GM19099 (cell line): ENCODE measurements at regions not wholly inside any gene's neighbourhood (a gene's known extent, or its start where the extent isn't known, plus 50 kb on each side); places are given as distances from the start of the nearest gene placed in this dataset.

Experiments
- POLR2A ChIP-seq: IDR thresholded peaks from 3 replicates; pipeline ENCODE4 v1.6.1; 2011; ENCODE audit warnings: low read depth; ENCODE audit not compliant: insufficient read length; ENCODE audit errors: extremely low read depth

DNA sequence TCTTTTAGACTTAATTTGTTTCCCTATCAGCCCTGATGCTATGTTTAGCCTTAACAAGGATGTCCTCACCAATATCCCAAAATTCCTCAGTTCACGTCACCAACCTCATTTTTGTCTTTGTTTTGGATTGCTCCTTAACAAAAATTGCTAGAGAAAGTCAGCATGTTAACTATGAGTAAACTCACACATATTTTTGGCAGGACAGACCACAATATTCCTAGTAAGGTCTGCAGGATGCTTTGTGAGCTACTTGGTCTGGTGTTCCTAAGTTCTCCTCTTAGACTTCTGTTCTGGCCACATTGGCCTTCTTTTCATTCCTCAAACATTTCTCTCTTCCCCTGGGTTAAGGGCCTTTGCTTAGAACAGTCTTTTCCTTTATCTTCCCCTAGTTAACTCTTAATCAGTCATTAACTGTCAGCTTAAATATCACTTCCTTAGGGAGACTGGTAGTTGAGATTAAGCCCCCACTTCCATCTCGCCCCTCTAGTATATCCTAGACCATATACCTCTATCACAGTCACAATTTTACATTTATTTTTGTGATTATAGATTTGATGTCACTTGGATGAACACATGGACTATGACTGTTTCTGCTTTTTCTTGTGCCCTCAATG is 116.2 kb downstream of the ADCYAP1 start:
- no peak for TF ChIP-seq POLR2A

- TF ChIP-seq POLR2A: no peak
Measured at GRCh38 chr18:1026930-1027329, 122.3 kb downstream of the ADCYAP1 start.

DNA sequence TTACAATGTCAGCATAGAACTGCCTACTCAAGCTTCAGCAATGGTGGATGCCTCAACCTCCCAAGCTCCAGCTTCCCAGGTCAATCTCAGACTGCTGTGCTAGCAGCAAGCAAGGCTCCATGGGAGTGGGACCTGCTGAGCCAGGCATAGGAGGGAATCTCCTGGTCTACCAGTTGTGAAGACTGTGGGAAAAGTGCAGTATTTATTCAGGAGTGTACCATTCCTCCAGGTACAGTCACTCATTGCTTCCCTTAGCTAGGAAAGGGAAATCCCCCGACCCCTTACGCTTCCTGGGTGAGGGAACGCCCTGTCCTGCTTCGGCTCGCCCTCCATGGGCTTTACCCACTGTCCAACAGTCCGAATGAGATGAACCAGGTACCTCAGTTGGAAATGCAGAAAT is 130.3 kb downstream of the ADCYAP1 start:
- TF ChIP-seq POLR2A: no peak

- no peak for TF ChIP-seq POLR2A
Measured at GRCh38 chr18:1036926-1037325, 132.3 kb downstream of the ADCYAP1 start.

- no peak for TF ChIP-seq POLR2A
Measured at GRCh38 chr18:1037776-1038175, 133.1 kb downstream of the ADCYAP1 start.

DNA sequence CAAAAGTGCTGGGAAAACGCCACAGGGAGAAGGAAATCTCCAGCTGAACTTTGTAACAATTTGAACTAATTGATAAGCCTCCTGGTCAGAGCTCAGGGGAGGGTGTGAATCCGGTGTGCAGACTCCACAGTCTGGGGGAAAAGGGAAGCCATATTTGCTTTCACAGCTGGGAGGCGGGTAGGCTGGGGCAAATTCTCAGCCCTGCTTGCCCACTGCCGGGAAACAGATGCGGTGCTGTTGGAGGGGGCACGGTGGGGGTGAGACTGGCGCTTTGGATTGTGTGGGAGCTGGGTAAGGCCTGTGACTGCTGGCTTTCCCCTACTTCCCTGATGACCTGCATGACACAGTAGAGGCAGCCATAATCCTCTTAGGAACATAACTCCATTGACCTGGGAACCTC is 134.8 kb downstream of the ADCYAP1 start:
- TF ChIP-seq POLR2A: no peak

- TF ChIP-seq POLR2A: no peak
Measured at GRCh38 chr18:1045658-1046057, 141.0 kb downstream of the ADCYAP1 start.

GRCh38 chr18:1047406-1047805 is 142.7 kb downstream of the ADCYAP1 start:
- TF ChIP-seq POLR2A: no peak

DNA sequence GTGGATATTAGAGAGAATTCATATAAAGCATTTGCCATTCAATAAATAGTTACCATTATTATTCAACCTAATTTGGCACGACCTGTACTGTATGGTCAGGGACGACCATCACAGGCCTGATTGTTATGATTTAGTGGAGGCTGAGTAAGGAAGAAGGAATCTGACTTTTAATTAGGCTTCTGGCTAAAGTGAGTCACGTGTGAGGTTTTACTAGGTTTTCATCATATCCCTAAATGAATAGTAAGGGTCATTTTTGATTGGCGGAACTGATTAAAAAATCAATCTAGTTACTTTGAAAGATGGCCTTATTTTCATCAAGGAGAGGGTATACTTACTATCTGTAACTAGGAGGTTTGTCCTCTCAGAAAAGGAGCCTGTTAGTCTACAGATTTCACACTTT is 143.4 kb downstream of the ADCYAP1 start:
- no peak for TF ChIP-seq POLR2A

- TF ChIP-seq POLR2A: no peak
Measured at GRCh38 chr18:1049173-1049572, 144.5 kb downstream of the ADCYAP1 start.

GRCh38 chr18:1050012-1050657 is 145.5 kb downstream of the ADCYAP1 start:
- TF ChIP-seq POLR2A: no peak

GRCh38 chr18:1052301-1052700 is 147.6 kb downstream of the ADCYAP1 start:
- TF ChIP-seq POLR2A: no peak

- TF ChIP-seq POLR2A: no peak
Measured at GRCh38 chr18:1053331-1054315, 149.0 kb downstream of the ADCYAP1 start.

DNA sequence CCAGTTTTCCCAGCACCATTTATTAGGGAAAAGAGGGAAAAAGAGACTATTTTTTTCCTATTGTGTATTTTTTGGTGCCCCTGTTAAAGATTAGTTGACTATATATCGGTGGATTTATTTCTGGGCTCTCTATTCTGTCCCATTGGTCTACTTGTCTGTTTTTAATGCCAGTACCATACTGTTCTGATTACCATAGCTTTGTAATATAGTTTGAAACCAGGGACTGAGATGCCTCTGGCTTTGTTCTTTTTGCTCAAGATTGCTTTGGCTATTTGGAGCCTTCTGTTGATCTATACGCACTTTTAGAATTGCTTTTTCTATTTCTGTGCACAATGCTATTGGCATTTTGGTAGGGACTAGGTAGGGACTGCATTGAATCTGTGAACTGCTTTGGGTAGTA is 151.7 kb downstream of the ADCYAP1 start:
- no peak for TF ChIP-seq POLR2A

DNA sequence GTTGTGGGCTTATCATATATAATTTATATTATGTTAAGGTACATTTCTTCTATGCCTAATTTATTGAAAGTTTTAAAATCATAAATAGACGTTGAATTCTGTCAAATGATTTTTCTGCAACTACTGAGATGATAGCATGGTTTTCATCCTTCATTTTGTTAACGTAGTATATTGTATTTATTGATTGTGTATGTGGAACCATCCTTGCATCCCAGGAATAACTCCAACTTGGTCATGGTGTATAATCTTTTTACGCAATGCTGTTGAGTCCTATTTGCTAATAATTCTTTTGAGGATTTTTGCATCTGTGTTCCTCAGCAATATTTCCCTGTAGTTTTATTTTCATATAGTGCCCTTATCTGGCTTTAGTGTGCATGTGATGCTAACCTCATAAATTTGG is 152.7 kb downstream of the ADCYAP1 start:
- no peak for TF ChIP-seq POLR2A

GRCh38 chr18:1062588-1062987 is 157.9 kb downstream of the ADCYAP1 start:
- no peak for TF ChIP-seq POLR2A

DNA sequence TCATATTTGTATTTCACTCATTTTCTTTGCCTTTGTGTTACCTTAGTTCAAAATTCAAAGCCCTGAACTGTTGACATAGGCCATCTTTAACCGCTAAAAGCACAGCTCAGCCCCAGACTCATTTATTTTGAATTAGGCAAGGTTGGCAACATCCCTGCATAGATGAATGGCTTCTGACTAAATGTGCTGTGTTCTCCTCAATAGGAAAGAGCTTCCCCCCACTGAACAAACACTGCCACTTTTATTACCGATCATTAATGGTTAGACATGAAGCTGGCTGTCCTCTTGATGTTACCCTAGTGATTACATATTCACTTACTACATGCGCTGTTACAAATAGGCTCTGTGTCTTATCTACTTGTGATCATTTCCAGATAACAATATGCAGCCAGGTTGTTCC is 170.7 kb downstream of the ADCYAP1 start:
- no peak for TF ChIP-seq POLR2A

DNA sequence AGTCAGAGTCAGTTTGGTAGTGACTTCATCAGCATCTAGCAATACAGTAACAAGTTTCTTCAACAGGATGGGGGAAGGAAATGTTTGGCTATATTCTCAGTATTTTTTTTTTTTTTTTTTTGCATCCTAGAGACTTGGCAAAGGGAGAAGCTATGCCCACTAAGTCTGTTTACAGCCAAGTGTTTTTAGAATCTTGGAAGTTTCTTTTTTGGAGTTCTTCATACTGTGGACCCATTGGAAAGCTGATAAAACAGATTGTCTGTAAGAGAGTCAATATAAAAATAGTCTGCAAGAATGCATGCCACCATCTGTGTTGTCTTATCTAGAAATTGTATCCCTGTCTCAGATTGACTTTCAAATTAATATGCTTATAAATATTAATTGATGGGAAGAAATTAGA is 171.2 kb downstream of the ADCYAP1 start:
- TF ChIP-seq POLR2A: no peak
